ENCODE measurements at regions not wholly inside any gene's neighbourhood (a gene's known extent, or its start where the extent isn't known, plus 50 kb on each side); places are given as distances from the start of the nearest gene placed in this dataset.

DNA sequence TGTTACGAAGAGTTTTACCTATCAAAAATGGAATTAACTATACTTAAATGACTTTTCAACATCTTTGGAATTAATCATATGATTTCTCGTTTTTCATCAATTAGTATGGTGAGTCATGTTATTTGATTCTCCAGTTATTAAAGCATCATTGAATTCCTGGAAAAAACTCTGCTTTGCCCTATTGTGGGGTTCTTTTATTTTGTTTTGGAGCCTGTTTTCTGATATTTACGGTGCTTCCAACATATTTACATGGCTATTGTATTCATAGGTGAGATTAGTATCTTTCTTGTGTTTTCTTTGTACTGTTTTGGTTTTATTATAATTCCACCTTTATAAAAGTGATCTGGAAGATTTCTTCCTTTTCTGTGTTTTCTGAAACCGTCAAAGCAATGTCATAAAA, 902.7 kb downstream of the TBC1D22A start:
- TF ChIP-seq GATA3 (IDR thresholded peaks at IDR 0.05; ENCODE audit: low read depth, low read length) (no peak), GATA2 (IDR thresholded peaks at IDR 0.05; ENCODE audit: low read depth, low read length) (no peak)
